HFF-Myc (cell line): ENCODE measurements at regions not wholly inside any gene's neighbourhood (a gene's known extent, or its start where the extent isn't known, plus 50 kb on each side); places are given as distances from the start of the nearest gene placed in this dataset.

Experiments
- DNase-seq: peaks from one replicate; pipeline ENCODE4 v3.0.0-alpha.2; 2011; ENCODE audit warnings: low read depth; ENCODE audit errors: extremely low read depth
- H3K4me3 ChIP-seq: replicated peaks from 2 replicates; pipeline ENCODE4 v1.5.1; 2011; ENCODE audit warnings: low read depth, mild to moderate bottlenecking, control low read depth, low read length
- CTCF ChIP-seq: IDR thresholded peaks from 2 replicates; pipeline ENCODE4 v1.5.1; 2012; ENCODE audit warnings: mild to moderate bottlenecking, low read depth, low read length, control low read depth; ENCODE audit errors: missing control alignments

- DNase-seq: no peak
- TF ChIP-seq CTCF: no peak
These were observed 440.0 kb downstream of the TUSC7 start for GRCh38 chr3:117149584-117149983.

GRCh38 chr3:117150628-117151027, 441.0 kb downstream of the TUSC7 start:
- DNase-seq: no peak
- TF ChIP-seq CTCF: no peak
- H3K4me3 ChIP-seq: no peak overlapping the region

More at GRCh38 chr3:117149584-117149983, 440.0 kb downstream of the TUSC7 start:
- no peak overlapping the region for H3K4me3 ChIP-seq

- TF ChIP-seq CTCF: no peak
- no peak overlapping the region for H3K4me3 ChIP-seq
- no peak for DNase-seq
These were observed 450.6 kb downstream of the TUSC7 start for GRCh38 chr3:117160176-117160575.

GRCh38 chr3:117161816-117162215, 452.2 kb downstream of the TUSC7 start:
- TF ChIP-seq CTCF: no peak
- no peak overlapping the region for H3K4me3 ChIP-seq
- DNase-seq: no peak

- no peak for TF ChIP-seq CTCF
- DNase-seq: no peak
These were observed 455.6 kb downstream of the TUSC7 start for GRCh38 chr3:117165176-117165575.

GRCh38 chr3:117165601-117166051, 456.0 kb downstream of the TUSC7 start:
- no peak for DNase-seq

More at GRCh38 chr3:117165176-117165575, 455.6 kb downstream of the TUSC7 start:
- H3K4me3 ChIP-seq: no peak overlapping the region

More at GRCh38 chr3:117165601-117166051, 456.0 kb downstream of the TUSC7 start:
- TF ChIP-seq CTCF: no peak
- H3K4me3 ChIP-seq: no peak overlapping the region
